Hepatocyte (in vitro differentiated cells): ENCODE measurements at regions not wholly inside any gene's neighbourhood (a gene's known extent, or its start where the extent isn't known, plus 50 kb on each side); places are given as distances from the start of the nearest gene placed in this dataset.

Experiments used
- CTCF ChIP-seq: fragments of 200-600 bp; sonication (generic); IDR thresholded peaks from 2 replicates; pipeline ENCODE4 v1.5.1; 2016; ENCODE audit warnings: antibody characterized with exemption, mild to moderate bottlenecking; ENCODE audit not compliant: poor library complexity
- EZH2 ChIP-seq: fragments of 200-600 bp; sonication (generic); IDR thresholded peaks from 2 replicates; pipeline ENCODE4 v1.6.1; 2016; ENCODE audit warnings: antibody characterized with exemption, mild to moderate bottlenecking, borderline replicate concordance
- EZH2phosphoT487 ChIP-seq: fragments of 200-600 bp; sonication (generic); IDR thresholded peaks from one replicate; pipeline ENCODE4 v1.6.1; 2018; ENCODE audit warnings: antibody characterized with exemption, mild to moderate bottlenecking, low read depth, moderate library complexity; ENCODE audit not compliant: unreplicated experiment, severe bottlenecking

- TF ChIP-seq CTCF (no peak), EZH2 (no peak), EZH2phosphoT487 (no peak)
Observed at GRCh38 chr5:2895196-2895595, 143.7 kb upstream of the IRX2 start.
